ENCODE measurements at regions not wholly inside any gene's neighbourhood (a gene's known extent, or its start where the extent isn't known, plus 50 kb on each side); places are given as distances from the start of the nearest gene placed in this dataset.

- no peak for DNase-seq (ENCODE audit: low spot score)
- no peak overlapping the region for H3K27ac ChIP-seq
- CTCF ChIA-PET: no interaction called here
- TF ChIP-seq, protein P1, sequence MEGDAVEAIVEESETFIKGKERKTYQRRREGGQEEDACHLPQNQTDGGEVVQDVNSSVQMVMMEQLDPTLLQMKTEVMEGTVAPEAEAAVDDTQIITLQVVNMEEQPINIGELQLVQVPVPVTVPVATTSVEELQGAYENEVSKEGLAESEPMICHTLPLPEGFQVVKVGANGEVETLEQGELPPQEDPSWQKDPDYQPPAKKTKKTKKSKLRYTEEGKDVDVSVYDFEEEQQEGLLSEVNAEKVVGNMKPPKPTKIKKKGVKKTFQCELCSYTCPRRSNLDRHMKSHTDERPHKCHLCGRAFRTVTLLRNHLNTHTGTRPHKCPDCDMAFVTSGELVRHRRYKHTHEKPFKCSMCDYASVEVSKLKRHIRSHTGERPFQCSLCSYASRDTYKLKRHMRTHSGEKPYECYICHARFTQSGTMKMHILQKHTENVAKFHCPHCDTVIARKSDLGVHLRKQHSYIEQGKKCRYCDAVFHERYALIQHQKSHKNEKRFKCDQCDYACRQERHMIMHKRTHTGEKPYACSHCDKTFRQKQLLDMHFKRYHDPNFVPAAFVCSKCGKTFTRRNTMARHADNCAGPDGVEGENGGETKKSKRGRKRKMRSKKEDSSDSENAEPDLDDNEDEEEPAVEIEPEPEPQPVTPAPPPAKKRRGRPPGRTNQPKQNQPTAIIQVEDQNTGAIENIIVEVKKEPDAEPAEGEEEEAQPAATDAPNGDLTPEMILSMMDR (conservative IDR thresholded peaks at IDR 0.05; ENCODE audit: low read depth): no peak
- POLR2A ChIA-PET (ENCODE audit: low non-redundant PET): no interaction called here
These were observed 1063.8 kb upstream of the CNTN5 start for GRCh38 chr11:97956904-97957303.

DNA sequence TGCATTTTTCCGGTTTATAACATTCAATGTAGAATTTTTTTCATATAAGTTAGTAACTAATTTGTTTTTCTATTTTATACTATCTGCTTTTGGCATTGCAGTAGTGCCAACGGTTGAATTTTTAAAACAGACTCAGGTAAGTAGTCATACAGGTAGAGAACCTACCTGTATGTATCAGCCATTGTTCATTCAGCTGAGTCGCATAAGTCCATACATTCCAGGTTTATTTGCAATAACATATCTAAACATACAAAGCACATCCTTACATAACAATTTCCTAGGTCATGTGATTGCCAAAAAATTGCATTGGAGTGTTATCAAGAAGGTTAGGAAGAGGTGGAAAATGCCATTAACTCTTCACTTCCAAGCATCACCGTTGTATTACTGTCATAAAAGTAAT is 1059.3 kb upstream of the CNTN5 start:
- no peak overlapping the region for H3K27ac ChIP-seq
- no peak for DNase-seq (ENCODE audit: low spot score)
- CTCF ChIA-PET: interaction anchor here (0.7 kb wide), 1 partner anchor 120 kb away, joined by 3 read pairs; no protein-coding TSS in a partner anchor
- TF ChIP-seq, protein P1 (conservative IDR thresholded peaks at IDR 0.05; ENCODE audit: low read depth): no peak
- POLR2A ChIA-PET (ENCODE audit: low non-redundant PET): no interaction called here

DNA sequence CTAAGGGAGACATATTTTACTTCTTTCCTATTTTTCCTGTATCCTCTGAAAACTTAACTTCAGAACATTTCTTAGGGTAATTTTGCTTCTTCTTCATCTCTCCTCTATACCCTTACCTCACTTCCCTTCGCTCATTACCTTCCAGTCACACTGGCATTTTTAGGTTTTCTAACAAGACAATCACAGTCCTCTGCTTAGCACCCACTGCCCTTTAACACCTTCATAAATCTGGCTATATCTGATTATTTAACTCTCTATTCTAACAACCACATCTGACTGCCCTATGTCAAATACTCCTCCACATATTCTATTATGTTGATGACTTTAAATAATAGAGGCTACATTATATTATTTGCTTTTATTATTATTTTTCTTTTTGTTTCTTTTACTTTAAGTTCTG is 1058.0 kb upstream of the CNTN5 start:
- no peak for DNase-seq (ENCODE audit: low spot score)
- TF ChIP-seq, protein P1 (conservative IDR thresholded peaks at IDR 0.05; ENCODE audit: low read depth): no peak
- H3K27ac ChIP-seq: no peak overlapping the region
- ChIA-PET CTCF (no interaction called here), POLR2A (ENCODE audit: low non-redundant PET) (no interaction called here)

- TF ChIP-seq, protein P1 (conservative IDR thresholded peaks at IDR 0.05; ENCODE audit: low read depth): no peak
- ChIA-PET POLR2A (ENCODE audit: low non-redundant PET) (no interaction called here), CTCF (interaction anchor here (0.6 kb wide), 1 partner anchor 334 kb away, joined by 8 read pairs; no protein-coding TSS in a partner anchor)
- H3K27ac ChIP-seq: no peak overlapping the region
- no peak for DNase-seq (ENCODE audit: low spot score)
These were observed 1057.0 kb upstream of the CNTN5 start for GRCh38 chr11:97963528-97964331.

- H3K27ac ChIP-seq: no peak overlapping the region
- TF ChIP-seq, protein P1 (conservative IDR thresholded peaks at IDR 0.05; ENCODE audit: low read depth): no peak
- ChIA-PET CTCF (interaction anchor here (0.6 kb wide), 1 partner anchor 333 kb away, joined by 8 read pairs; no protein-coding TSS in a partner anchor), POLR2A (ENCODE audit: low non-redundant PET) (no interaction called here)
- no peak for DNase-seq (ENCODE audit: low spot score)
These were observed 1056.3 kb upstream of the CNTN5 start for GRCh38 chr11:97964332-97965004.

DNA sequence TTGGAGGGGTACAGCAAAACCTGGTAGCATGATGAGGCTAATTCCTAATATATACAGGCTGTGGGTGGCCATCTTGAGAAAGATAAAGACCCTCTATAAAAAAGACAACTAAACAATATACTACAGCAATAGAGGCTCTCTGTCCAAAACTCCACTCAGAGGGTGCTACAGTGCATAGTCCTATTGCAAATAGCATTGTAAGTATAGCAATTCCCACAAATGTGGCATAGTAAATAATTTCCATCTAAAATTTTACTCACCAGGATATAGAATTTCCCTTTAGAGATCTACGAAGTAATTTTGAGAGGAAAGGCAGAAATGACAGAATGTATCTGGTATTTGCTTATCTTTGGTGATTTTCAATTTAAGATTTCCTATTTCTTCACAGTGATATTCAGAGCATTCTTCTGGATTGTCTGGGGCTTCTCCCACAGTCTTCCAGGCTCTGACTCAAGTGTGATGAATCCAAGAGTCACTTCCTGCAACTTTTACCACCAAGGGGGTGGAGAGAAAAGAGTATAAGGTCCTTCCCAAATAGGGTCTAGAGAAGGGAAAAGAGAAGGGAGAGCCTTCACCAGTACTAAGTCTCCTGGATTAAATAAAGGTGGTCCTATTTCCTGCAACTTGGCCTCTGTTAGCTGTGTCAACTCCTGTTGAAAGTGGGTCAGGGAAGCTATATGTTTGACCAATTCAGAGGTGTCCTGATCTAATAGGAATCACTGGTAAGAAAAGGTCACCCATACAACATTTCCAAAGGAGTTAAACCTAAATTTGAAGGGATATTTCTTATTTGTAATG is 1054.7 kb upstream of the CNTN5 start:
- CTCF ChIA-PET: no interaction called here
- POLR2A ChIA-PET (ENCODE audit: low non-redundant PET): no interaction called here
- peak; percentile 85 for DNase-seq (ENCODE audit: low spot score)

More for the DNA sequence above, 1054.7 kb upstream of the CNTN5 start:
- TF ChIP-seq, protein P1 (conservative IDR thresholded peaks at IDR 0.05; ENCODE audit: low read depth): no peak
- no peak overlapping the region for H3K27ac ChIP-seq

Measured in RWPE1 (cell line).